Fibroblast of skin of abdomen (primary cell): ENCODE measurements at regions not wholly inside any gene's neighbourhood (a gene's known extent, or its start where the extent isn't known, plus 50 kb on each side); places are given as distances from the start of the nearest gene placed in this dataset.

ENCODE experiments used
- DNase-seq: peaks from one replicate; pipeline ENCODE4 v3.0.0-alpha.2; 2013

DNA sequence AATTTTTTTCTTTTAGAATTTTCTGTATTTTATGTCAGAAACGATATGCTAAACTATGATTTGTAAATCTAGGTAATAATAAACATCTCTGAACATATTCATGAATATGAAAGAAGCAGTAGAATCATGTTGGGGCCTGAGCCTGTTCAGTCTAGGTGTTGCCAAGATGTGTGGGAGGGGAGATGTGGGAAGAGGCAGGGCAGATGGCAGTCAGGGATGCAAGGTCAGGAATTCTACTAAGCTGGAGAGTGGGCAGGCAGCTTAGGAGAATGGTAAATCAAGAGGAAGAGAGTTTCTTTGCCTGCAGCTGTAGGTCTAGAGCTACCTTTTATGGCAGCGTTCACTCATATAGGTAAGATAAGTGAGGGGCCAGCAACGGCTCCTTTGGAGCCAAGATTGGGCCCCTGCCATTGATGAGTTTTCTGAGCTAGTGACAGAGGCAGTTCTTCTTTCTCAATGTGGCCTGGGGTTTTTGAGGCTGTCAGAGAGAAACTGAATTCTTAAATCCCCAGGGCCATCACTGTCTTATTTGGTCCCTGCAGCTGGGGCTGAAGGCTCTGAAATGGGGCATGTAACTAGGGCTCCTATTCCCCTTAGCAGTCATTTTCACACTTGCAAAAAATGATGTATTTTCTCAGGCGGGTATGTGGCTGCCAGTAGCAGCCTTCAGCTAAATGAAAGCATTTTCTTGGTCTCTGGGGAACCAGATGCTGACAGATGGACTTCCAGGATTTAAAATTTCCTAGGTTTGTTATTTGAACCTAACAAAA is 232.8 kb downstream of the PIK3C3 start:
- peak; percentile 54 for DNase-seq

DNA sequence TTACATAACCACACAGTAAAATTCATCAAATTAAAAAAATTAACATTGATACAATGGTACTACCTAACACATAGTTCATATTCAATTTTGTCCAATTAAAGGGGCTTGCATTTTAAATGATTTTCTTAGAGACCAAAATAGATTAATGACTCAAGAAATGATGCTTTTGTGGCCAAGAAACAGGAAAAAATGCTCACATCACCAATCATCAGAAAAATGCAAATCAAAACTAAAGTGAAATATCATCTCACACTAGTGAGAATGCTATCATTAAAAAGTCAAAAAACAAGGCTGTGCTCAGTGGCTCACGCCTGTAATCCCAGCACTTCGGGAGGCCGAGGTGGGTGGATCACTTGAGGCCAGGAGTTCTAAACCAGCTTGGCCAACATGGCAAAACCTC is 235.6 kb downstream of the PIK3C3 start:
- no peak for DNase-seq

DNA sequence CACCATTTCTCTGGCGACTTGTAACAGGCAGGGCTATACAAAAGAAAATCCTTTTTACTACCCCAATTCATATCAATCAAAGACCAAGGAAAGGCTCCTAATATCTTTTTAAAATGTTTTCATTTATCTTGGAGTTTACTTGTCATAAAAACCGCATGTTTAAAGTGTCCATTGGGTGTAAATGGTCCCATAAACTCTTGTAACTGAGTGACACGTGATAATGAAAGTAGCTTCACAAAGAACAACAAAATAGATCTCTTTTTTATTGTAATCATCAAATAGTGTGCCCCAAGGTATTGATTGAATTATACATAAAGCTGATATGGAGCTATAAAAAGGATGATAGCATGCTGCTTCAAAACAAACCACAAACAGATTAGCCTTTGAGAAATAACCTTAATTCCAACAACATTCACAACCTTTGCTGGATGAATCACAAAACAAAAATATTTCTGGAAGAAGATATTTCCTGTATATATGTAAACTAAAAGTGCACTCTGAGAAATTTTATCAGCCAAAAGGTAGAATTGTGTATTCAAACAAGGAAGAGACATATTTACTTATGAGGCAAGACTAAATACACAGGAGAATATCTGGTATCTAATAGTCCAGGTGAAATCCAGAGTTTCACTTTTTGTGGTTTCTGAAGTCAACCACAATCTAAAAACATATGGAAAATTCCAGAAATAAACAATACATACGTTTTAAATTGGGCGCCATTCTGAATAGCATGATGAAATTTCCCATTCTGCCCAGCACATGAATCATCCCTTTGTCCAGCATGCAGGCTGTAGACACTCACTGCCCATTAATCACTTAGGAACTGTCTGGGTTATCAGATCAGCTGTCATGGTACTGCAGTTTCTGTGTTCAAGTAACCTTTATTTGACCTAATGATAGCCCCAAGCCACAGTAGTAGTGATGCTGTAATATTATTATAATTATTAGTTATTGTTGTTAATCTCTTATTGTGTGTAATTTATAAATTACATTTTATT is 237.5 kb downstream of the PIK3C3 start:
- DNase-seq = peak; percentile 62

DNA sequence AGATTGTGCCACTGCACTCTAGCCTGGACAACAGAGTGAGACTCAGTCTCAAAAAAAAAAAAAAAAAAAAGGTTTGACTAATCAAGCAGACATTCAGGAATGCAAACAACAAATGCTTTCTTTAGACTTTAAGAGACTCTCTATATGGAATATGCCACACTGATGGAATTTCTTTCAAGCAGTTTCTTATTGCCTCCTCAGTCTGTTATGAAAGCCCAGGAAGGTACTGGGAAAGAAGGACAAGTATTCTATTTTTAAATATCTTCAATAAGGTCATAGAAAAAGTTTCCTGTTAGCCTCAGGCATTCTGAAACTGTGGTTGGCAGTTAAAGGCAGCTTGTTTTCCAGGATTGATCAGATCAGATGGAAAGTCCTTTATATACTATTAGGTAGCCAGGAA is 241.6 kb downstream of the PIK3C3 start:
- DNase-seq = peak; percentile 33

DNA sequence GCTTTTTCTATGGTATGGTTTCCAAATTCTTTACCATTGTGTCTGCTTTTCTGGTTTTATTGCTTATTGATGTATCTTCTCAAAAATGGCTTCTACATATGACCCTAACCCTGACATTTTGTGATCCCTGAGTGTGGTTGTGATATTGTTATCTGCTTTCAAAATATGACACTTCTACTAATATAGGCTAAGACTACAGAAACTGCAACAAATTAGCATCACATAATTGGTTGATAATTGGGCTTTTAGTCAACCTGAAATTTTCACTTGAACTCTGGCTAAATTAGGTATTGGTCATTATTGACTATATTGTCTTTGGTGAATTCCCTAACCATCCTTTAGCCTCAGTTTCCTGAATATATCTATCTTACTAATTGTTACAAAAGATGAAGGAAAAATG is 246.1 kb downstream of the PIK3C3 start:
- DNase-seq = no peak

DNA sequence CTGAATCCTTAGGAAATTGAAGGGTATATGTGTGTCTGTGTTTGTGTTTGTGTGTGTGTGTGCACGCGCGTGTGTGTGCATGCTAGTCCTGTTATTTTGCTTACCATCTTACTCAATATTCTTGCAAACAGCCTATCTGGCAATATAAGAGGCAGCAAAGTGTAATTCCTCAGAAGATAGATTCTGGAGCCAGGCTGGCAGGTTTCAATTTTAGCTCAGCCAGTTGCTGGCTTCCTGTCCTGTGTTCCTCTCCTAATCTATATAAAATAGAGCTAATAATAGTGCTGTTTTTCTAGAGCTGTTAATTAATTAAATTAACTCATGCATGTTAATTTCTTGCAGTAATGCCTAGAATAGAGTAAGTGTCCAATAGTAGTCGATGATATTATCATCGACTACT is 256.2 kb downstream of the PIK3C3 start:
- no peak for DNase-seq

DNA sequence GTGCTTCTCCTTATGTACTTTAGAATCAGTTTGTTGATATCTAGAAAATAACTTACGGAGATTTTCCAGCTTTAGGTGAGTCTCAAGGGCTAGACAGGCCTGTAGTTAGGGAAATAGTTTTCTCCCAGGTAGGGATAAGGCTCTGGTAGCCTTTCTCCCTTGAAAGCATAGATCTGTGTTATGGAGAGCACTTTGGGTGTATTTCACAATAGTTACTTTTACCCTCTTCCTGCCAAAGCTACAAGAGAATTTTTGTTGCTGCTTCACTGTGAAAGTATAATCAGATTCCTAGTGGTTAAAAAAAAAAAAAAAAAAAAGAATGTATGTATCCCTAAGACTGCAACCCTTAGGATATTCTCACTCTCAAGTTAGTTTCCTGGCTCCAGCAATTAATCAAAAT is 267.5 kb downstream of the PIK3C3 start:
- DNase-seq = no peak

DNA sequence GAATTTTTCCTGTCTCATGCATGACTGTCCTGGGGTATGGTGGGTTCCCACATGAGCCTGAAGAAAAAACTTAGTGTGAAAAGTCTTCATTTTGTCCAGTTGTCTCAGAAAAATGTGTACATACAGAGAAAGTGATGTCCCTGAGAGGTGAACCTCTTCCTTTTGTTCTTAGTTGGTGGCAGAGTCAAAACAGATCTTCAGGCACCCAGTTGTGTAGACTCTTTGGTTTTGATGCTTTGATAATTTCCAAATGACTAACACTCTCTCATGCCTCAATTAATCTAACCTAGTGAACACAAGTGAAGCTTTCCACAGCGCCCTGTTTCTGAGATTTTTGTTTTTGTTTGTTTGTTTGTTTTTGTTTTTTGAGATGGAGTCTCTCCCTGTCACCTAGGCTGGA is 273.5 kb downstream of the PIK3C3 start:
- no peak for DNase-seq

DNA sequence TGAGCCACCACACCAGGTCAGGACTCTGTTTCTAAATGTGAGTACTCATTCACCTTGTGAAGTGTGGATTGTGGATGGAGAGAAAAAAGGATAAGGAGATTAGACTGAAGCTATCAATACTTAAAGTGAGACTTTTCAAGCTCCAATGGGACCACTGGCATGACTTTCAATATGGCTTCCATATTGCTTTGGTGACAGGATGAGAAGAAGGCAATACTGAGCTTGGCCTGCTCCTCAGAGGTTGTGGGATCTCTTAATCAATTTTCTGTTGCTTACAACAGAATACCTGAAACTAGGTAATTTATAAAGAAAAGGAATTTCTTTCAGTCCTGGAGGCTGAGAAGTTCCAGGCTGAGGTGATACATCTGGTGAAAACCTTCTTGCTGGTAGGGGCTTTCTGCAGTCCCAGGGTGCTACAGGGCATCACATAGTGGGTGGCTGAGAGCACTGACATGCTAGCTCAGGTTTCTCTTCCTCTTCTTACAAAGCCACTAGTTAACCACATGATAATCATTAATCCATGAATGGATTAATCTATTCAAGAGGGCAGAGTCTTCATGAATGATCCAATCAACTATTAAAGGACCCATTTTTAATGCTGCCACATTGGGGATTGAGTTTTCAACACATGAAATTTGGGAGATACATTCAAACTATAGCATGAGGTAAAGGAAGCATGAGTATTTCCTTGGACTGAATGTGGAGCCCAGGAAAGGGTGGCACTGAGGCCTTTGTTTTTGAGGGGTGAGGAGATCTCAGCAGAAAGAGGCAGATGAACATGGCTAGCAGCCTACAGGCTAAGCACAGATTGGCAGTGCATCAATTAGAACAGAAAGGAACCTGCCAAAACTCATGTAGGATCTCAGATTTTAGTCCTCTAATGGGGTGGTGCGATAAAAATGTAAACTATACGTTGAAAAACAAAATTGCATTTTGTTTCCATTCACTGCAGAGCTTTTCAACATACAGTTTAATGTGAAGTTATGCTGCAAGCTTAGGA is 274.5 kb downstream of the PIK3C3 start:
- DNase-seq = no peak

DNA sequence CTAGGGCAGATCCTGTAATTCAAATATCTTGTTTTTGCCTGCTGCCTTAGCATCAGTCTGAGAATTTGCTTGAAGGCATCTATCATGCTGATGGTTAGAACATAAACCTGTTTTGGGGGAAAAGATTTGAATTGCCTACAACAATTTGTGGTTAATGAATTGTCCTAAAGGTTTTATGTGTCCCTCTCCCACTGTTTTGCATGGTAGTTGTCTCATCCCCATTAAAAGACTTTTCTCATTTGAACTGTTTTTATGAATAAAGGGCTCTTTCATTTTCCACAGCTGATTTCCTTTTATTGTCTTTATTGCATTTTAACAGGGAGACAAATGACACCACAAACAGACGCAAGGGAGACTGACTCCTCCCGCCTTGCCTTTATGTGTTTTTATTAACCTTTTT is 275.6 kb downstream of the PIK3C3 start:
- DNase-seq = no peak

DNA sequence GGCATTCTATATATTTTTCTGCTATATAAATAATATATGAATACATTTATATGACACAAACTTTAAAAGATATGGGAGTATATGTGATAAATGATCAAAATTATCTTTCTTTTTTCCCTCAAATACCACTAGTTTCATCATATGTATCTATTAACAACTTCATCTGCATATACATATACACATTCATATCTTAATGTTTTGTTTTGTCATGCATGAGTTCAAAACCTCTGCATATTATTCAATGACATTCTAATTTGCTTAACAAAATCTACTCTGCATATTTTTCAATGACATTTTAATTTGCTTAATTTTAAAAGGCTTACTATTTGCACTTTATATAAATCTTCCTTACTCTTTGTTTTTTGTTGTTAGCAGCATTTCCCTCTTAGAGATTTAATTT is 276.2 kb downstream of the PIK3C3 start:
- no peak for DNase-seq

DNA sequence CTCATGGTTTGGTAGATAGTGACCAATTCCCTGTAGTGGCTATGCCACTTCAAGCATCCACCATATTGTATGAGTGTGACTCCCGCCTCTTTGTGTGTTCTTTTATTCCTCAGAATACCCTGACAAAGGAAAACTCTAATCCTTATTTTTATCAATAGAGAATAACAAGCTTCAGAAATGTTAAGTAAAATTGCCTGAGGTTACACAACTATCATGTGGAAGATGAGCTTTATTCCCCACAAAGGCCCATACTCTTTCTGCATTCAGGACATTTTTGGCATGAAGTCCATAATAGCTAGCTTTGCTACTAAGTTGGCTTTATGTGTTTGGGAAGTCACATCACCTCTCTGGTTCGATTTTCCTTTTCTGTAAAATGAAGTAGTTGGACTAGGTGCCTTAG is 276.8 kb downstream of the PIK3C3 start:
- no peak for DNase-seq

DNA sequence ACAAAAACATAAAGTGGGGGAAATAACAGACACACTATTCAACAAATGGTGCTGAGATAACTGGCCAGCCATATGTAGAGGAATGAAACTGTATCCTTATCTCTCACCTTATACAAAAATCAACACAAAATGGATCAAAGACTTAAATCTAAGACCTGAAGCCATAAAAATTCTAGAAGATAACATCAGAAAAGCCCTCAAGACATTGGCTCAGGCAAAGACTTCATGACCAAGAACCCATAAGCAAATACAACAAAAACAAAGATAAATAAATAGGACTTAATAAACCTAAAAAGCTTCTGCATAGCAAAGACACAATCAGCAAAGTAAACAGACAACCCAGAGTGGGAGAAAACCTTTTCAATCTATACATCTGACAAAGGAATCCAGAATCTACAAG is 278.9 kb downstream of the PIK3C3 start:
- DNase-seq = no peak

DNA sequence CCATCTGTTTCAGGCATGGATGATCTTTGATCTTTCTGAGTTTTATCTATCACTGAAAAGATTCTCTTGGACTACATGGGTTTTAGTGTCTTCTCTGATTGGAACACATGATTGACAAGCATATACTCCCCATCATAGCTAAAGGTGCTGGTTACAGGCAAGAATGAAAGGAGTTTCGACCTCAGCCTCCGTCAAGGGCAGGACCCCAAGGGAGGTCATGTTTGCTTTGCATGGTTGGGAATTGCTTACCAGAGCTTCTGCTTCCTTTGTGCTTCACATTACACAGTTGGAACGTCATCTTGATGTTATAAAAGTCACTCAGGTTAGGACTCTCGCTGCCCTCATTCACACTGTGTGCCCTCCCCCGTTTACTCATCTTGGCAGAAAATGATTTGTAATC is 287.7 kb downstream of the PIK3C3 start:
- no peak for DNase-seq

DNA sequence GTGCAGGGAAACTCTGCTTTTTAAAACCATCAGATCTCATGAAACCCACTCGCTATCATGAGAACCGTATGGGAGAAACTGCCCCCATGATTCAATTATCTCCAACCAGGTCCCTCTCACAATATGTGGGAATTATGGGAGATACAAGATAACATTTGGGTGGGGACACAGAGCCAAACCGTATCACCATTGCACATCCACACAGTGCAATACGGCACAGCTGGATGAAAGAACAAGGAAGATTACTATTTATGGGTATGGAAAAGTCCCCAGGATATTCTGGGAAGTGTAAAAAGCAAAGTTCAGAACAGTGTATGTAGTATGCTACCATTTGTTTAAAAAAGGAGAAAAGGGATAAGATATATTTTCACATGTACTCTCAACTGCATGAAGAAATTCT is 290.1 kb downstream of the PIK3C3 start:
- DNase-seq = no peak

DNA sequence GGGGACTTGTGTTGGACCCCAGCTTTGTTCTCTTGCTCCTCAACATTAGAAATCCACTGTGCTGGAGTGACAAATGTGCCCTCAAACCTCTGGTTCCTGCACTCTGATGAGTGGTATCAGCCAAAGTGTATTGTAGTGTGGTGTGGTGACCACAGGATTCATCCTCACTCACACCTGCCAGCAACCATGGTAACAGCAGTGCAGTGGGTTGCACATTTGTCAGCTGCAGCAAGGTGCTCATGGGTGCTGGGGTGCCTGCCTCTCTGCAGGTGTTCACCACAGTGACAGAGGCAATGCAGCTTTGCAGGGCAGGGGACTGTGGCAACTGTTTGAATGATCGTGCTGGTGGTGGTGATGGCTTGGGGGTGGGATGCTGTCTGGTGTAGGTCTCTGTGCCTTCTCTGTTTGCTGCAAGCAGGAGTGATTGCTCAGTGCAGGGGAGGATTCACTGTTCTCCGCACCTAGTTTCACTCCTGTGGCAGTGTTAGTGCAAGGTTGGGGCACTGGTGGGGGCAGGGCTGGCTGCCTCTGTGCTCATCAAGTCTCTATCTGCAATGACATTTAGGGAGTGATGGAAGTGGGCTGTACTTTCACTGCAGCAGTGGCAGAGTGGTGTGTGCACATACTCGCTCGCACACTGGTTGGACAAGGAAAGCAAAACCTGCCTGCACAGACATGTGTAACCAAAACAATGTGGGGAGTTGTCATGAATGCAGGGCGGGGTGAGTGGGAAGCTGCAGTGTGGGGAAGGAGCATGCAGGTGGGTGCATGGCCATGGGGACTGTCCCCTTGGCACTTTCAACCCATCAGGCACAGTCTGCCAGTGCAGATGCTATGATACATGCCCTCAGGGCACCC is 301.1 kb downstream of the PIK3C3 start:
- no peak for DNase-seq

DNA sequence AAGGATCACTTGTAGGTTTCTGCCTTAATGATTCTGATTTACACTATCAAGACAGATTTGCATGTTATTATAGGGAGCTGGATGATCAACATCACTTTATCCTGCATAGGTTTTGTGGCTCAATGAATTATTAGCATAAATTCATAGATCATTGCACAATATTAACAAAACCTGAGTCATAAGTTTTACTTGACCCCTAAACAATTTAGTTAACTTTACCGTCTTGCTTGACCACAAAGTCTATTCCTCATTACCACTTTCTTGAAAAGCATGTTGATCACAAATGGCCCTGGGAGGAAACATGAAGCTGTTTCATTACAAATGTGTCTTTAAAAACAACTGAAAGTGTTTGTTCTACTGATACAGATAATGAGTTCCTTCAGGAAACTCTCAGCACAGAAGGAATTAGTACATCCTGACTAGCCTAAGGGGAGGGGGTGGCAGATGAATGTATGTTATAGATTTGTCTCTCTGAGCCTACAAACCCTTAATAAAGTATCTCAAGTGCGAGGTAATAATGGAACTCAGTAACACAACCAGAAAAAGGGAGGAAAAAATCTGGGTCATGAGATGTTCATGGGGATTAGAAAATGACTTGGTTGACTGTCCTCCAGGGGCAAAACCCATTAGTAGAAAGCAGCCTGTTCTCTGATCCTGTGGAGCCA is 303.4 kb downstream of the PIK3C3 start:
- no peak for DNase-seq

DNA sequence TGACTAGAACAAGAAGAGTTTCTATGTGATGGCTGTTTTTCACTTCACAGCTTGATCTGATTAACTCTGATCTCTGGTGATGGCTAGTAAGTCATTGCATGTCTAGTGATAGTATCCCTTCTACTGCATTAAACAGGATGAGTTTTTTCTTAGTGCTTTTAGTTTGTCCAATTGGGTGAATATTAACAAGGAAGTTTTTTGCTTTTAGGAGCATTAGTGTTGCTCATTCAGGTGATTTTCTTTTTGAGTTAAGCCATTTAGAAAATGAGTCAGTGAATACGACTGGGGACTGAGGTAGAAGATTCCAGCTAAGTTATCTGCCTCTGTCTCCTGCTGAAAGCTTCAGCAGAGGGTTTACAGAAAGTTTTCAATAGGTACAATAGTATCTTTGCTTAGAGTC is 306.7 kb downstream of the PIK3C3 start:
- no peak for DNase-seq

DNA sequence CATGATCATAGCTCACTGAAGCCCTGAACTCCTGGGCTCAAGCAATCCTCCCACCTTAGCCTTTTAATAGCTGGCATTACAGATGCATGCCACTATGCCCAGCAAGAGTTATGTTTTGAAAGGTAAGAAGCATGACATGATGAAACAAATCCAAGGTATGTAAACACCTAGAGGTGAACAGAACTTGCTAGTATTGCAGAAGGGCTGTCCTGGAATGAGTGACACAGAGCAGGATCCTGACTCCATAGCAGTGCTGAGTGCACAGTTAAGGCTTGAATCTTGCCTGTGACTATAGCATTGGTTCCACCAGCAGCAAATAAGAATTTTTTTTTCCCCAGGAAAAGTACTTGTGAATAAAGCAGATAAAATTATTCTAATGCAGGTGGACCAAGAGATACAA is 309.5 kb downstream of the PIK3C3 start:
- DNase-seq = no peak

DNA sequence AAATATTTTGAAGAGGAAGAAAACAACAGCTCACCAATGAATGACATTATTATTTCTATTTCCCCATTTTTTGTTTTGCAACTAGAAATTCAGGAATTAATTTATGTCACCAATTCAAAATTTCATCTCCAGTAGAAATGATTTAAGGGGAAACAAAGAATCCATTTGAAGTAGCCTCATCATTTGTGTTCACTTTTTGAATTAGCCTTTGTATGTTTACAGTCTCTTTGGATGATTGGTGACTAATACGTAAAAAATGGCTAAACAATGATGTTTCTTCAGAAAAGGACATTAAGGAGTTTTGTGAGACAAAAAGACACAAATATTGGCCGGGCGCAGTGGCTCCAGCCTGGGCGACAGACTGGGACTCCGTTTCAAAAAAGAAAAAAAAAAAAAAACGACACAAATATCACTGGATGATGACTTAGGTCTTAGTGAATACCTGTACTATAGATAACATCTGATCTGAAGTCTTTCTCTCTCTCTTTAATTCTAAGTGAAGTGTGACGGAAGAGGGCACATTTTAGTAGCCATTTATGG is 313.2 kb downstream of the PIK3C3 start:
- DNase-seq = no peak

DNA sequence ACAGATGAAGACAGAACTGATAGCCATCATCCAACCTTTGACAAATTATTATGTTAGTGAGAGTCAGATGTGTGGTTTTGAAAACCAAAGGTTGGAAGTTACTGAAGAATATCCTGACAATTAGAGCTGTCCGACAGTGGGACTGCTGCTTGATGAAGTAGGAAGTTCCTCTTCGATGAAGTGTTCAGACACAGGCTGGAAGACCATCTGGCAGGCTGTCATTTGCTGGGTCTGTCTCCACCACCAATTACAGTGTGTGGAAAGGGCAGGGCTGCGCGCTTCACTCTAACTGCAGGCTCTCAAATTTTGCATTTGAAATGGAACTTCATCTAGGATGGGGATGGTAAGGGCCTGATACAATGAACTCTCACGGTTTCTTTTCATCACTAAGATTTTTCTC is 313.8 kb downstream of the PIK3C3 start:
- no peak for DNase-seq
